ENCODE measurements at regions not wholly inside any gene's neighbourhood (a gene's known extent, or its start where the extent isn't known, plus 50 kb on each side); places are given as distances from the start of the nearest gene placed in this dataset.

GRCh38 chr3:24631481-24631880 is 136.8 kb upstream of the THRB start (continued):
- TF ChIP-seq ETS1 (IDR thresholded peaks at IDR 0.05) (no peak), JUNB (IDR thresholded peaks at IDR 0.05; ENCODE audit: unreplicated experiment) (no peak), CREB1 (CRISPR knock-in tag; IDR thresholded peaks at IDR 0.05; ENCODE audit: low read depth) (no peak), POLR2AphosphoS5 (IDR thresholded peaks at IDR 0.05; ENCODE audit: low read depth) (no peak), CTCF (conservative IDR thresholded peaks at IDR 0.05; ENCODE audit: low read depth in 2 of 2) (no peak), EZH2 (IDR thresholded peaks at IDR 0.05; ENCODE audit: low read depth, unreplicated experiment) (no peak), EZH2phosphoT487 (IDR thresholded peaks at IDR 0.05; ENCODE audit: unreplicated experiment) (no peak), REST (IDR thresholded peaks at IDR 0.05; ENCODE audit: unreplicated experiment) (no peak), NANOG (IDR thresholded peaks at IDR 0.05; ENCODE audit: borderline replicate concordance) (no peak), ZNF331 (CRISPR knock-in tag; IDR thresholded peaks at IDR 0.05; ENCODE audit: low read depth) (no peak)

DNA sequence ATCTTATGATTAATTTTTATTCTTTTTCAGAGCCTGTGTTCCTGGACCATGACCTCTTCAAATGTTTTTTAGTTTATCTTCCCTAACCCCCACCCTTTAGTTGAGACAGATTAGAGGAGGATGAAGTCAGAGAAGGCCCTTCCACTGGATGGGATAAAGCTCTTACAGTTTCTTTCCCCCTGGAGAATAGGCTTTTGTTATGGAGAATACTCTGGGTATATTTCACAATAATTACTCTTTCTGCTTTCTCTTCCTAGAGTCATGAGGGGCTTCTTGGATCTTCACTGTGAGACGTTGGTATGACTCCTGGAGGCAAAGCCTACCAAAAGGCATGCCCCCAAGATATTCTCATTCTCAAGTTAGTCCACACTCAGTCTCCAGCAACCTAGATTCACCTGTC is 144.4 kb upstream of the THRB start:
- Histone ChIP-seq H3F3A (replicated peaks; ENCODE audit: low read depth) (no peaks in the 10 kb centered on the region), H3K9me2 (ENCODE audit: insufficient read depth) (no peaks in the 10 kb centered on the region; the same call in 1 of the 2 replicates), H3K4me1 (ENCODE audit: insufficient read depth) (no peaks in the 10 kb centered on the region), H4K20me1 (replicated peaks; ENCODE audit: insufficient read depth) (no peaks in the 10 kb centered on the region), H3K36me3 (ENCODE audit: insufficient read depth) (no peaks in the 10 kb centered on the region), H3K27ac (ENCODE audit: low read depth) (no peak overlapping the region), H2AFZ (no peak overlapping the region), H3K79me2 (replicated peaks; ENCODE audit: insufficient read depth) (no peaks in the 10 kb centered on the region), H3K4me2 (no peak overlapping the region), H3K27me3 (ENCODE audit: insufficient read depth) (no peaks in the 10 kb centered on the region), H3K4me3 (no peak overlapping the region)
- ATAC-seq (no peak), DNase-seq (ENCODE audit: low spot score) (no peak)
- no peaks in the 10 kb centered on the region for H3K27me3 Mint-ChIP-seq (ENCODE audit: insufficient read depth, low read depth, poor library complexity)
- TF ChIP-seq POLR2AphosphoS5 (IDR thresholded peaks at IDR 0.05; ENCODE audit: low read depth) (no peak), ZNF462 (CRISPR knock-in tag; IDR thresholded peaks at IDR 0.05) (no peak), EZH2 (IDR thresholded peaks at IDR 0.05; ENCODE audit: low read depth, unreplicated experiment) (no peak)
- H3K4me3 Mint-ChIP-seq, result no peak overlapping the region
- H3K27ac Mint-ChIP-seq, result no peak overlapping the region
- H3K36me3 Mint-ChIP-seq (ENCODE audit: low read depth), result no peaks in the 10 kb centered on the region
- H3K4me1 Mint-ChIP-seq, result peaks cover 20% of the 10 kb centered on the region
- peaks cover 8% of the 10 kb centered on the region; the same call in 2 of the 3 replicates for H3K9me3 Mint-ChIP-seq
